GM21390 (cell line): ENCODE measurements at regions not wholly inside any gene's neighbourhood (a gene's known extent, or its start where the extent isn't known, plus 50 kb on each side); places are given as distances from the start of the nearest gene placed in this dataset.
"Not testable (repeated sequence)": the region's sequence is repeated elsewhere in the genome, so short reads cannot be mapped to it uniquely, and the experiment has no call there.

Experiments
- ATAC-seq: cut with Tn5 transposase; IDR thresholded peaks from one replicate; pipeline ENCODE4 v1.9.1; 2021; ENCODE audit not compliant: unreplicated experiment

DNA sequence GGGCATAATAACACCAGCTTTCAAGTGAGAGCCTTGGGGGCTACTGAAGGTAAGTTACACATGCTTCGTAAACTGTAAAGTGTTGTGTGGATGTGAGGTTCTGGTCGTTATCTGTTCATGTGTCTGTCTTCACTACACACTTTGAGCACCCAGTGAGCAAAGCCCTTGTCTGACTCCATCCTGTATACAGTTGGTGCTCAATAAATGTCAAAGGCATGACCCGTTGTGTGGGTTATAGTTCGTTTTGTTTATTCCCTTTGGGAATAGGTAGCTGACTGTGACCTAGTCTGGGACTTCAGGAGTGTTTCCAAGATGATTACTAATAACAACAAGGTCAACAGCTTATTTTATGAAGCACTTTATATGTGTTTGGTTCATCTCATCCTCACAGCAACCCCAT is 146.9 kb downstream of the MIAT start:
- ATAC-seq = no peak

DNA sequence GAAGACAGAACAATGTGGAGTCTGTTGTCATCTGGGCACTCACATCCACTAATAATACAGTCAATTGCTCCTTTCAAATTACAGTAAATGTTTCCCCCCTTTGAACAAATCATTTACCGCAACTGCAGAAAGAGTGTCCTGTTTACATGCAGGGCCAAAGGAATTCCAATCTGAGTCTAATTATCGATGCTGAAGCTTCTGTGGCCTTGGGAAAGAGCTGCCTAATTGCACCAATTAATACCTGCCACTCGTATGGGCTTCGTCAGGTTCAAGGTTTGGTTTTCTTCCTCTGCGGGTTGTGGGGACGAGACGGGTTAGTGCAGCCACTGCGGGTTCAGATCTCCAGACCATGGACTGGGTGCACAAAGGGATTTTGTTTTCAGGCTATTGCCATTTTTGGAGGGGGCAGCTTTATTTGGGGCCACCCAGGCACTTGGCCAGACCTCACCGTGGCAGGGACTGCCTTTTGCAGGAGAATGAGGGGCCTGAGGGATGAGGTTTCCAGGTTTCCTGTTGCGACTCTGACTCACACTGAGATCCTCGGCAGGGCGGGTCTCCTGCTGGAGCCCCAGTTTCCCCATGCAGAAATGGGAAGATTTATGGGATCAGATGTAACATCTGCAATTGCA is 147.6 kb downstream of the MIAT start:
- ATAC-seq = no peak

DNA sequence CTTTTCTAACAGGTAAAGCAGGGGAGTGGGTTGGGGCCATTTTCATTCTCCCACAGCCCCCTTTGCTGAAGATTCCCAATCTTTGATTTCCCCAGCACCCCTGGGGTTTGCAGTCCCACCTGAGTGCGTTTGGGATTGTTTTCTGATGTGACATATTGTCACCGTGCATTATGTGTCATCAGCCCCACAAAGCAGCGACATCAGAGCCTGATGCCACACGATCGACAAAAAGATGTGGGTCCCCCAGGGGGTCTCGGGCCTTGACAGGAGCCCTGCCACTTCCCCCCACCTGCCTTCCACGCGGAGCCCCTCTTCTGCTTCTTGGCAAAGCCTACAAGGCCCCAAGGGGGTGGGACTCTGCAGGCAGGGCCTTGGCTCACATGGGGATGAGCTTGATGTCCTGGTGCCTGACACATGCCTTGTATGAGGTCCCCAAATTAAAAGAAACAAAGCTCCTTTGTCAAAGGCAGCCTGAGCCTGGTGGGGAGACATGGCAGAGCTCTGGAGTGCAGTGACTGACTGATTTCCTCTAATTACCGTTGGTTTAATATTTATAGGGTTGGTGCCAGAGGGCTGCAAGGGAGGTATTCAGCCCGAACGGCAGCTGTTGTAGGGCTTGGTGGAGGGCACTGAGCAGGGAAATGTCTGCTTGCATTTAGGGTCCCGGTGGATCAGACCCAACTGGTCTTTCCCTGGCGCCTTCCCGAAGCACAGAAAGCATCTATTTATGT is 149.2 kb downstream of the MIAT start:
- no peak for ATAC-seq

DNA sequence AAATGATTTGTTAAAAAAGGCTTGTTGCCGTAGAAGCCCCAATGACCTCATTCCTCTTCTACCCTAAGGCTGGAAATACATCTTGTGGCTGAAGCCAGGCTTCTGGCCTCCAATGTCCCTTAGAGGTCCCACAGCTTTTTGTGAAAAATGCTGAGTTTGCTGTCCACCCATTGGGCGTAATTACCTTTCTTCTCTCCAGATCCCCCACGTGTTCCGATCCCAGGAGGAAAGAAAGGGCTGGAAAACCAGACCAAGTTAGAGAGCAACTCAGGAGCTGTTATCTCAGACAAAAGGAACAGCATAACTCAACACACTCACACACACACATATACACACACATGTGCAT is 154.2 kb downstream of the MIAT start:
- no peak for ATAC-seq

DNA sequence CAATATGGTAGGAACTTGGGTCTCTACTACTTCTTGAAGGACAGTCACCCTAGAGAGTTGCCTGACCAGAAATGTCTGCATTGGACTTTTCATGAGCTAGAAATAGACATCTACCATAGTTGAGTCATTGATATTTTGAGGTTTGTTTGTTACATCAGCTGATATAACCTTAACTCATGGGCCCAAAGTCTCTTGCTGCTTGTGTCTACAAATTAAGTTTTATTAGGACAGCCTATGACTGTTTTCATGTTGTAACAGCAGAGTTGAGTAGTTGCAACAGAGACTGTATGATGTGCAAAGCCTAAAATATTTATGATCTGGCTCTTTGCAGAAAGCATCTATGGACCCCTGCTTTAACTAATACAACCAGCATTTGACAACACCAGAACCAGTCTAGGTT is 155.3 kb downstream of the MIAT start:
- no peak for ATAC-seq

DNA sequence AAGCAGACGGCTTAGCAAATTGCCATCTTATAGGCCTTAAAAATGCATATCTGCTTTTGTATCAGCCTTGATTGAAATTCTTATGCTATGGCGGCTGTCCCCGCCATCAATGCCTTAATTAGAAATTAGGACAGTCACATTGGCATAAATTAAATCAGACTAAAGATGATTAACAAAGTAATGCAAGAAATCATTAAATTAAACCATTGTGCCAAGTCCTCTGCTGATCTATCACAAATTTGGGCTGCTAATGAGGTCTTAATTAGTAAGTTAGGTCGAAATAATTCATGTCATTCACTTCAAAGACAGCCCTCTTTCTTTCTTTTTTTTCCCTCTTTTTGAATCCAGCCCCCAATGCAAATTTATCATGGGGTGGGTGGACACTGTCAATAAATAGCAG is 159.3 kb downstream of the MIAT start:
- no peak for ATAC-seq

DNA sequence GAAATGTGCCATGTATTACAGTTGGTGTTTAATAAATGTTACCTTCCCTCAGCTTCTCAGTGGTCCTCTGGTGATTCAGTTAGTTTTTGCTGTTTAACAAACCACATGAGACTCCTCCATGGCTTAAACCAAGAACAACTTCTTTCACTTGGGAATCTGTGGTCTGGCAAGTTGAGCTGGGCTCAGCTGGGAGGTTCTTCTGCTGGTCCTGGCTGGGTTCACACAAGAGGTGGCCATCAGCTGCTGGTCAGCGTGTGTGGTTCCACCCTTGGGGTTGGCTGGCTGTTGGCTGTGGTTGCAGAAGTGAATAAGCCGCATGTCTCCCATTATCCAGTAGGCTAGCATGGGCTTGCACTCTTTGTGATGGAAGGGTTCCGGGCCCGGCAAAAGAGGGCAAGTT is 160.5 kb downstream of the MIAT start:
- ATAC-seq = no peak

DNA sequence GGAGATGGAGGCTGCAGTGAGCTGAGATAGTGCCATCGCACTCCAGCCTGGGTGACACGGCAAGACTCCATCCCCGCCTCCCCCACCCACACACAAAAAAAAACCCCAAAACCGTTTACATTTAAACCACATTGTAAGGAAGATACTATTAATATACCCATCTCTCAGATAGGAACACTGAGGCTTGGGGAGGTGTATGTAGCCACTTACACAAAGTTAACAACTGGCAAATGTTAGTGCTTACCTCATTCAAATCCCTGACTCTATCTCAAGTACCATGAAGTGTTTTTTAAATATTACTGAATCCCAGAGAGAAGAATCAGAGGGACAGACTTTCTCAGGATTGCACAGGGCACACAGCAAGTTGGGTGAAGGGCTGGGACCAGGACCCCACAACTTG is 164.5 kb downstream of the MIAT start:
- no peak for ATAC-seq

DNA sequence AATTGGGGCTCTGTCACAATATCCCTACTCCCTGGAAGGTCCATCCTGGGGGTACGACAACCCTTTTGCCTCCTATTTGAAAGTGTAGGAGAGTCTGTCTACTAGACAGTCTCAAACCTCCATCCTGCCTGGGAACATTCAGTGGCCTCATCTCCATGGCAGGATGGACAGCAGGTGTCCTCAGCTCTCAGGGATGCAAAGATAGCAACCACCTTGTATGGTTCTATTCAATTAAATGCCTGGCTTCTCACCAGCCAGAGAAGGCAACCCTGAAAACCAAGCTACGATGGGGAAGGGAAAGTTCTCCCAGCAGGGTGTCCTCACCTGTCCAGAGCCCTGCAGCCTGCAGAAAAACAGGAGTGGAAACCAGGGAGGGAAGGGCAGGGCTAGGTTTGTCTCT is 164.9 kb downstream of the MIAT start:
- no peak for ATAC-seq

DNA sequence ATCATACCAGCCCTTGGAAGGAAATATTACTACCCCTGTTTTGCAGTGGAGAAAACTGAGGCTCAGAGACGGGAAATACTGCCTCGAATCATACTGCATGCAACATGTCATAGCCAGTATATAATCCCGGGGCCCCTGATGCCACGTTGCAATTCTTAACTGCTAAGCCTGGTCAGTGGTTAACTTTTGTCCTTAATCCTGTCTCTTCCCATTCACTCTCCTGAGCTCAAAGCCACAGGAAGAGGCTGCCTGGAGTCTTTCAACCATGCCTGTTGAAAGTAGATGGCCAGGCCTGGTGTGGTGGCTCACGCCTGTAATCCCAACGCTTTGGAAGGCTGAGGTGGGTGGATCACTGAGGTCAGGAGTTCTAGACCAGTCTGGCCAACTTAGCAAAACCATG is 166.6 kb downstream of the MIAT start:
- no peak for ATAC-seq

DNA sequence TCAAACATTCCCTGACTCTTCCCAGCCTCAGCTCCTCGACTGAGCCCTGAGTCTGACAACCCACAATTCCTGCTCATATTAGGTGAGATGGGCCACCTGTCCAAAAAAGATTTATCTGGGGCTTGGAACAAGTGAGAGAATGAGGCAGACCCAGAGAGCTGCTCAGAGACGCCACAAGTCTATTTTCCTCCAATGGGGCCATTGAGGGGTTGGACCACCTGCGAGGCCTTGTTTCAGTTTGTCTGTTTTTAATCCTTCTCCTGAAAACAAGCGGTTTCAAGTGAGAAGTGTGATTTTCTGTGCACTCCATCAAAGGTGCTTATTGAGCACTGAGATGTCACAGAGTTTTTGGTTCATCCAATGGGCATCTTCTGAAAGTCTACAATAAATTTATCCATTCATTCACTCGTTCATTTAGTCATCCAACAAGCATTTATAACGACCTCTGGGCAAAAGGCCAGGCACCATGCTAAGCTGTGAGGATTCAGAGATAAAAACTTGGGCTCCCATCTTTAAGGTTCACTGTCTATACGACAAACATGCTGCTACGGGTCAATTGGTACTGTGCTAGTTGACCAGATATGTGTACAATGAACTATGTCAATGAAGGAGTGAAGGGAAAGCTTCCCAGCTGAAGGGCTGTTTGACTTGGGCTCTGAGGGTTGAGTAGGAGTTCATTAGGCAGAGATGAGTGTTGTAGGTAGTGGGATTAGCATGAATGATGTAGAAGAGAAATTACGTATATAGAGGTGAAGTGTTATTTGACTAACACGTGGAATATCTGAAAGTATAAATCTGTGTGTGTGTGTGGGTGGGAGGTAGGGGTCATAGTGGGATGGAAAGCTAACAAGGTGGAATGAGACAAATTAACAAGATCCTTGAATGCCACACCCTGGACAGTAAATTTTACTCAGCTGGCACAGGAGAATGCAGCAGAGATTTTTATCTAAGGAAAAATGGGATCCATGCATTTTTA is 168.9 kb downstream of the MIAT start:
- no peak for ATAC-seq

DNA sequence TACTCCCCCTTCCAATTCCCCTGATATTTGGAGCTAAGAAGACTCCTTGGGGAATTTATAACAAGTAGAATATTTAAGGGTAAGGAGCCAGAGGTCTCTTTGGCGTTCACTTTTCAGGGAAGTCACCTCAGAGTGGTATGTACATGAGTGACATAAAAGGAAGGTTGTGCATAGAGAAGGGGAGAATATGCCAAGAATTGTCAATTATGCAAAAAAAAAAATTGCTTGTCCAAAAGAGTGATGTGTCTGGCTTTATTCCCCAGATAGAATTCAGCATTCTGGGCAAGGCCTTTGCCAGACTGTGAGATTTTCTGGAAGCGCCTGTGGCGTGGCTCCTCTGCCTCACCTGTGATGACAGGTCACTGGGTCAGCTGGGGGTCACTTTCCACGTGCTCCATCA is 170.2 kb downstream of the MIAT start:
- ATAC-seq = no peak

DNA sequence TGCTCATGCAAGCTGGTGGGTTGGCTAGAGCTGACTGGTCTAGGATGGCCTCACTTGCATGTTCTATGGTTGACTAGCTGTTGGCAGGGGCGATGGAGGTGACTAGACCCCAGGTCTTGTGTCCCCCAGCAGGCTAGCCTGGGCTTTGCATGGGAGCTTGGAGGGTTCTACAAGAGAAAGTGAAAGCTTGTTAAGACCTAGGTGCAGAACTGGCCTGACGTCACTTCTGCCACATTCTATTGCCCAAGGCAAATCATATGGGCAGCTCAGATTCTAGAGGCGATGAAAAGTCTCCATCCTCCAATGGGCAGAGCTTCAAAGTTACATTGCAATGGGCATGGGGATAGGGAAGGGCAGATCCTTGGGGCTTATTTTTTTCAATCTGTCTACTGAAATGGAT is 170.9 kb downstream of the MIAT start:
- no peak for ATAC-seq

DNA sequence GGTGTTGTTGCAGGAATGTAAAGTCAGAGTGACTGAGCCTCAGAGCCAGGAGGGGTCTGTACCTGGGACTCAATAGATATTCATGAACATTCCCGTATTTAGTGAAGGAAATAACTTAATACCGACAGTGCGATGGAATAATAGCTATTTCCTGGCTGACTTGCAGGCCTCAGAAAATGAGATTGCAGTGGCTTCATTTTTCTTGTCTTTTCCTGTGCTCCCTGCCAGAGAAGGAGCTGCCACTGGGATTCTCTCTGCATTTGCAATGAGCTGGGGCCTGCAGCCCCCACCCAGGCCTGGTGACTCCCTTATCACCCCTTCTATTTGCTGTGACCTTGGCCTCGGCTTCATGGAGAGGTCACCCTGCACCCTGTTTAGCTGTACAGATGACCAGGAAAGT is 173.4 kb downstream of the MIAT start:
- ATAC-seq = no peak

DNA sequence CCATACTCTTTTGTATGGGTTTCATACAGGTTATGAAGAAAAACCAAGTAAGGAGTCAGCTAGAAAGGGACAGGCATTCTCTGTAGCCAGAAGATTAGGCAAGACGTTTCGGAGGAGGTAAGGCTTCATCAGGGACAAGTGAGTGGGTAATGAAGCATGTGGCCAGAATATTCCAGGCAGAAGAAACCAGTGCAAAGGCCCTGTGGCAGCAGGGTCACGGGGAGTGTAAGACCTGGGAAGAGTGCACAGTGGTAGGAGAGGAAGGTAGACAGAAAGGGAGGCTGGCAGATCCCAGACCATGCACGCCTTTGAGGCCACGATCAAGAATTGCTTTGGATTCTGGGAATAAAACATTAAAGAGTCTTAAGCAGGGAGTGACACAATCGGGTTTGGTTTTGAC is 177.6 kb downstream of the MIAT start:
- no peak for ATAC-seq

DNA sequence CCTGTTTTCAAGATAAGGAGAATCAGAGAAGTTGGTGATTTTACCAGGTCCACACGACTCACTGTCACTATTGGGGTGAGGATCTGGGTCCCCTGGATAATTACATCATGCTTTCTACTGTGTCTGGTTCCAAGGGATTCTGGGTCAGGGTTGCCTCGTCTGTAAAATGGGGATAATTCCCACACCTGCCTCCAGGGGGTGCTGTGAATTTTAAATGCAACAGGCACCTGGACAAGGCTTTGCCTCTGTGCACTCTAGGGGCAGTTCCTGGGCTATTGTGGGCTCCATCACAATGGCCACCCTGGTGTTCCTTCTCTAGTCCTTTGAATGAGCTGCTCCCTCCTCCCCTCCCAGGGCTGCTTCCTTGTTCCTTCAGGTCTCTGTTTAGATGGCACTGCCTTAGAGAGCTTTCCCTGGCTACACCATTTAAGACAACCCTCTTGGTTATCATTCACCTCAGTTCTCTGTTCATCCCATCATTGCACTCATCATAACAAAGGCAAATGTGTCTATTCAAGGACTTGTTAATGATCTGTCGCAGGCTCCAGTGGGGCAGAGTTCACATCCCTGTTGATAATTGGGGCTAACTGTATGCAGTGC is 178.6 kb downstream of the MIAT start:
- ATAC-seq = no peak

DNA sequence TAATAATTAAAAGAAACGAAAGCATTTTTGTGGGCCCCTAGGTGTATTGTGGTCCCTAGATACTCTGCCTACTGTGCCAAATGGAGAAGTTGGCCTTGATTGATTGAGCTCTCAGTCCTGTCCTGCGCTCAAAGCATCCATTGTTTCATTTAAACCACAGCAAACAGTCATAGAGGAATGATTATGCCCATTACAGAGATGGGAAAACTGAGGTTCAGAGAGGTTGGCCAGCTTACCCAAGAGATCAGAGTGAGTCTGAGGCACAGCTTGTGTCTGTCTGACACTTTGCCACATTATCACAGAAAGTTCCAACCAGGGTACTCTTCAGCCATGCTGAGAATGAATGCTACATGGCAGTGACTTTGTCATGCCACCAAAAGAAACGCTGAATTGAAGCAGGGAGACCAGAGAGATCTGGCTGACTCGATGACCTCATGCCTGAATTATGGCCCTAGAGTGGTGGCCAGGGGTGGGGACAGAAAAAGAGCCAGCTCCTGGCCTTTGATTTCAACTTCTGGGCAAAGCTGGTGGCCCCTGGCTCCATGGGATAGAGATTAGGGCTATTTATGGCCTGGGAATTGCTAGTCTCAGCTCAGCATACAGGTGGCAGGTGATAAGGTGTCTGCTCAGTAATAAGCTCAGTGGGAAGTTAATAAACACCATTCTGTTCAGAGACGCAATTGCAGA is 180.5 kb downstream of the MIAT start:
- no peak for ATAC-seq

DNA sequence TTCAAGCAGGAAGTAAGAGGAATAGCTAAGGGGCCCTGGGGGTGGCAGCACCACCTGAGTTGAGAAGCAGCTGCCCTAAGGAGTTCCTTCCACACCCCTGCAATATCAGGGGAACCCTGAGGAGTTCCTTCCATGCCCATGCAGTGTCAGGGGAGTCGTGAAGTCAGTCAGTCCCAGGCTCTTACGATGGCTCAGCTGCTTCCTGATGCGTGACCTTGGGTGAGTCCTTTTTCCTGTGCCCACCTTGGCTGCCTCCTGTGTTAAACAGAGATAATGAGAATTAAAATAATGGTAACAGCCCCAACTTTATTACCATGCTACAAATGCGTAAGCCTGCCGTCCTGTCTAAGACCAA is 181.1 kb downstream of the MIAT start:
- no peak for ATAC-seq

DNA sequence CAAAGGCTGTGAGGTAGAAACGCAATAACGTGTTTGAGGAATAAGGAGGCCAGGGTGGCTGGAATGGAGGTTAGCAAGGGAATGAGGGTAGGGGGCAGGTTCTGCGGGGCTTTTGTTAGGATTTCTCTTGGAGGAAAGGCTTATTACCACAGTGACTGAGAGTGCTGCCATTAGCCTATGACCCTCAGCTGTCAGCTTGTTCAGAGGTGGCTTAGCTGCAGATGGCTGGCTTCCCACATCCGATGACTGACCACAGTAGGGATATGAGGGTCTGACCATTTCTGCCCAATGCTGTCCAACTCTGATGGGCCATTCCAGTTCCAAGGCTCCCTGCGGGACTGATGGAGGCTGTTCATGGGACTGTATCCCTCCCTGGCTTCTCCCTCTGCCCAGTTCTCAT is 181.8 kb downstream of the MIAT start:
- ATAC-seq = no peak

DNA sequence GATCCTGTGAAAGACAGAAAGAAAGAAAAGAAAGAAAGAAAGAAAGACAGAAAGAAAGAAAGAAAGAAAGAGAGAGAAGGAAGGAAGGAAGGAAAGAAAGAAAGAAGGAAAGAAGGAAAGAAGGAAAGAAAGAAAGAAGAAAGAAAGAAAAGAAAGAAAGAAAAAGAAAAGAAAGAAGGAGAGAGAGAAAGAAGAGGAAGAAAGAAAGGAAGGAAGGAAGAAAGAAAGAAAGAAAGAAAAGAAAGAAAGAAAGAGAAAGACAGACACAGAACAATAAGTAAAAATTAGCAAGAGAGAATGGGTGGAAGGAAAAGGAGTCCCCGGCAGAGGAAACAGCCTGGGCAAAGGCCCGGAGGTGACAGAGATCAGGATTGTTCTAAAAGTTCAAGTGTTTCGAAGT is 183.4 kb downstream of the MIAT start:
- not testable (repeated sequence) for ATAC-seq

DNA sequence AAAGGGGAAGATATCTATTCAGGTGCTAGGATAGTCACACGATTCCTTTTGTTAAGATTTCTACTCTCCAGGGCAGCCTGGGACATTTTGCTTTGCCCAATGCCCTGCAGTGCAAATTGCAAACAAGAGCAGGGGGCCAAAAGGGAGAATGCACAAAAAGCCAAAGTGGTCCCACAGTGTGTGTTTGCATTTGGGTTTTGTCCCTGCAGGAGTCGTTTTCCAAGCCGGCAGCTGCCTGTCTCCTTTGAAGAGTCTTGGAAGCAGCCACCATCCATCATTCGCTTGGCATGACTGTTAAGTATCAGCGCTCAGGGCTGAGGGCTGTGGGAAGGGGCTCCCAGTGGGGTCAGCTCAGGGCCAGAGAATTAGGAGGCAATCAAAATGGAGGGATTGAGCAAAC is 184.7 kb downstream of the MIAT start:
- no peak for ATAC-seq
